ENCODE measurements at regions not wholly inside any gene's neighbourhood (a gene's known extent, or its start where the extent isn't known, plus 50 kb on each side); places are given as distances from the start of the nearest gene placed in this dataset.
A peak's percentile ranks its signal among the peaks of the same experiment; 100 is the strongest.
"Not testable (repeated sequence)": the region's sequence is repeated elsewhere in the genome, so short reads cannot be mapped to it uniquely, and the experiment has no call there.

DNA sequence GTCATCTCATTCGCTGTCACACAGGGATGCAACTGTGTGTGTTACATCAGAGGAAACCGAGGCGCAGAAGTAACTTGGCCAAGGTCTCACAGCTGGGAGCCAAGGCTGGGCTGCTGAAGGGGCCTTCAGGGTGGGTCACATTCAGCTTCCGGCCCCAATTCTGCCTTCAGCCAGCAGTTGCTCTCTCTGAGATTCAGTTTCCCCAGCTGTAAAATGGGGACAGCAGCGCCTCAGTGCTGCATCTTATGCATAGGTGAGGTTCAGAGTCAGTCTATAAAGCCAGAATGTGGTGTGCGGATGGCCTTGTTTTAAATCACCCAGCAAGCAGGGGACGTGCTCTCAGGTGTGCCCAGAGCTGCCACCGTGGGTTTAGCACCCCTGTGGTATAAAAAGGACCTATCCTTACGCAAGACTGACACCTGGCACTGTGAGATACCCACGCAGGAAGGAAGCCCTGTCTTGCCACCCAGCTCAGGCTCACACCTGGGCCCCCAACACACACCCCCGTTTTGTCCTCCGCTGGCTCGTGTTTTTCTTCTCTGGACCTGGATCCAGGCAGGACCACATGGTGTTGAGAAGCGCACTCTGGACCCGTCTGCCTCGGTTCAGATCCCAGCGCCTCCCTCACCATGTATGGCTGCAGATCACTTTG lies 94.6 kb upstream of the GSE1 start:
- H3K36me3 ChIP-seq (ENCODE audit: insufficient read depth, low read length): no peaks in the 10 kb centered on the region
- no peaks in the 10 kb centered on the region for H3K27me3 ChIP-seq (ENCODE audit: insufficient read depth, low read length)
- H3K4me1 ChIP-seq (ENCODE audit: insufficient read depth, low read length): peaks cover 11% of the 10 kb centered on the region
- no peak overlapping the region for H3K9ac ChIP-seq (ENCODE audit: low read depth, low read length)
- no peak overlapping the region for H3K27ac ChIP-seq (ENCODE audit: low read depth, low read length)
- 94% methylated on average over 17 of the region's 17 CpGs for WGBS
- no peak overlapping the region for H3K4me3 ChIP-seq (ENCODE audit: low read length)
- H3K9me3 ChIP-seq (ENCODE audit: insufficient read depth, low read depth, low read length): no peaks in the 10 kb centered on the region

DNA sequence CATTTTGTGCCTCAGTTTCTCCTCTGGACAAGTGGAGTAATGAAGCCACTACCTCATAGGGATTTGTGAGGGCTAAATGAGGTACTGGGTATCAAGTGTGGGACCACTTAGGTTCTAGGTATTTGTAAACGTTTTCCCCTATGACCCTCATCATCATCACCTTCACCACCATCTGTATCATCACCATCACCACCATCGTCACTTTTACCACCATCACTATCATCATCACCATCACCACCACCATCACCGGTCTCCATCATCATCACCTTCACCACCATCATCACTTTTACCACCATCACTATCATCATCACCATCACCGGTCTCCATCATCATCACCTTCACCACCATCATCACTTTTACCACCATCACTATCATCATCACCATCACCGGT lies 94.1 kb upstream of the GSE1 start:
- not testable (repeated sequence) for H3K27ac ChIP-seq (ENCODE audit: low read depth, low read length); H3K9me3 ChIP-seq (ENCODE audit: insufficient read depth, low read depth, low read length); H3K4me3 ChIP-seq (ENCODE audit: low read length); H3K36me3 ChIP-seq (ENCODE audit: insufficient read depth, low read length); H3K9ac ChIP-seq (ENCODE audit: low read depth, low read length); H3K27me3 ChIP-seq (ENCODE audit: insufficient read depth, low read length)
- 59% methylated on average over 3 of the region's 5 CpGs for WGBS
- H3K4me1 ChIP-seq (ENCODE audit: insufficient read depth, low read length): peaks cover 15% of the 10 kb centered on the region

DNA sequence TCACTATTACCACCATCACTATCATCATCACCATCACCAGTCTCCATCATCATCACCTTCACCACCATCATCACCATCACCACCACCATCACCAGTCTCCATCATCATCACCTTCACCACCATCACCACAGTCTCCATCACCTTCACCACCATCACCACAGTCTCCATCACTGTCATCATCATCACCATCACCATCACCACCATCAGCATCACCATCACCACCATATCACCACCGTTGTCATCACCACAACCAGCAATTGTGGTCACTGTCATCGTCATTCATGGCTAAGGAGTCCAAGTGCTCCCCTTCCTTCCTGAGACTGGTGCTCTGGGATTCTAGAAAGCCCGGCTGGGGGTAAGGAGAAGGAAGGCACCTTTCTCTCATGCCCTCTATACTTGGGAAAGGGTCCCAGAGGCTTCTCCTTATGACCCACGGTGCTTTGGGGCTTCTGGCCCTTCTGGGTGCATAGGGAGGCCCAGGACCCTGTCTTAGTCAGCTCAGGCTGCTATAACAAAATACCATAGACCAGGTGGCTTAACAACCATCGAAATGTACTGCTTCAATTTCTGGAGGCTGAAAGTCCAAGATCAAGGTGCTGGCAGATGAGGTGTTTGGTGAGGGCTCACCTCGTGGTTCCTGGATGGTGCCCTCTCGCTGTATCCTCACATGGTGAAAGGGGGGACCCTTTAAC lies 93.4 kb upstream of the GSE1 start:
- Histone ChIP-seq H3K4me3 (ENCODE audit: low read length) (no peak overlapping the region), H3K9me3 (ENCODE audit: insufficient read depth, low read depth, low read length) (no peaks in the 10 kb centered on the region), H3K36me3 (ENCODE audit: insufficient read depth, low read length) (no peaks in the 10 kb centered on the region), H3K4me1 (ENCODE audit: insufficient read depth, low read length) (peaks cover 16% of the 10 kb centered on the region), H3K27me3 (ENCODE audit: insufficient read depth, low read length) (no peaks in the 10 kb centered on the region), H3K9ac (ENCODE audit: low read depth, low read length) (no peak overlapping the region), H3K27ac (ENCODE audit: low read depth, low read length) (no peak overlapping the region)
- 95% methylated on average over 7 of the region's 7 CpGs for WGBS

DNA sequence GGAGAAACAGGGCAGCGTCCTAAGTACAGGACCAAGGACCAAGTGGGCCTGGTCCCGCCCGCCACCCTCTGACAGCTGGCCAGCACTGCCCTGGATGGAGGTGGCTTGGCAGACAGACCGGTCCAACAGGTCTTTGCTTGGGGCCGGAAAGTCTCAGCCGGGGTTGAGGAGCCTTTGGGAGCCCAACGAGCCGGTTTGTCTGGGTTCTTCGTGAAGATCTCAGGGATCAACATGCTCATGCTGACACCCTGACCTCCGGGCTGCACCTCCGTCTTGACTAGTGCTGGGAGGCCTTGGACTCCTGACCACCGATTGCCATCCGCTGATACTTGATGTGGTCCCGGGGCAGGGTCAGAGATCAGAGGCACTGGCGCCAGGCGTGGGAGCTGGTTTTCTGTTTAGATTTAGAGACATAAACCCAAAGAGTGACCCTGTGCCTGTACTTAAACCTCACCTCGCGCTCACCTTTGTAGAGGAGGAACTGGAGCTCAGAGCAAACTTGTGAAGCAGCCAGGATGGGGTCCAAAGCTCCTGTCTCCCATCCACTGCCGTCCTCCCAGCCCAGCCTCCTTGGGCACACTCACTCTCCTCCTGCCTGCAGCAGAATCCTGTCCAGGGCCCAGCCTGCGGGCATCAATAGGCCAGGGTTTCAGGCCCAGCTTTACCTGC lies 92.1 kb upstream of the GSE1 start:
- 95% methylated on average over 20 of the region's 20 CpGs for WGBS

DNA sequence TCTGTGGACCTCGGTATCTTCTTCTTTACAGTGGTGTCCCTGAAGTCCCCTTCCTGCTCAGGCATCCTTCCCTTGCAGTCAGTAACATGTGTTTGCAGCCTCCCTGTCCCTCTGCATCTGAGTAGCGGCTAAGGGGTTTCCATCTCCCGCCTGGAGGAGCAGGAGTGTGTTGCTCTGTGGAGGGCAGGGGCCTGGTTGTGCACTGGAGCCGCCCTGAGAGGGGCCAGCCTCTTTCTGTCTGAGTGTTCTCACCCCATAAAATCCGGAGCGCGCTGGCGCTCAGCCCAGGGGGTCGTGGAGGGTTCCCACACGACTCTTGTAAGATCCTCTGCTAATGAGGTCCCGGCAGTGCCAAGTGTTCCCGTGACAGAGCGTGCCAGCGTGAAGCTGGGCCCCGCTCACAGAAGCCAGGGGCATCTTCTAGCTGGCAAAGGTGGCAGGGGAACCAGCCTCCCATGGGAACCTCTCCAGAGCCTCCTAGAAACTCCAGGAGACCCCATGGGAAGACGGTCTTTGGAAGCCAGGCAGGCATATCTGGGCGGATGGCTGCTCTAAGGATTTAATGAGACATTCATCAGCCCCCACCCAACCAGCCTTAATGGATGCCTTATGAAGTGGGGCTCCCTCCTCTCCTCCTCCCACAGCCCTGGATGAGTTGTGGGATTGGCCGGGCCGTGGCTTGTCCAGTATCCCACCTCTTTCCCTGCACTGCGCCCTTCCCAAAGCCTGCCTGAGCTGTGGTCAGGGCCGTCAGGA lies 91.4 kb upstream of the GSE1 start:
- no peaks in the 10 kb centered on the region for H3K9me3 ChIP-seq (ENCODE audit: insufficient read depth, low read depth, low read length)
- no peak overlapping the region for H3K4me3 ChIP-seq (ENCODE audit: low read length)
- WGBS: 94% methylated on average over 21 of the region's 21 CpGs
- peaks cover 15% of the 10 kb centered on the region for H3K4me1 ChIP-seq (ENCODE audit: insufficient read depth, low read length)
- H3K36me3 ChIP-seq (ENCODE audit: insufficient read depth, low read length): no peaks in the 10 kb centered on the region
- no peak overlapping the region for H3K9ac ChIP-seq (ENCODE audit: low read depth, low read length)
- no peaks in the 10 kb centered on the region for H3K27me3 ChIP-seq (ENCODE audit: insufficient read depth, low read length)
- no peak overlapping the region for H3K27ac ChIP-seq (ENCODE audit: low read depth, low read length)

More for the DNA sequence above, 92.1 kb upstream of the GSE1 start:
- Histone ChIP-seq H3K27ac (ENCODE audit: low read depth, low read length) (no peak overlapping the region), H3K9ac (ENCODE audit: low read depth, low read length) (no peak overlapping the region), H3K9me3 (ENCODE audit: insufficient read depth, low read depth, low read length) (no peaks in the 10 kb centered on the region), H3K36me3 (ENCODE audit: insufficient read depth, low read length) (no peaks in the 10 kb centered on the region), H3K27me3 (ENCODE audit: insufficient read depth, low read length) (no peaks in the 10 kb centered on the region), H3K4me1 (ENCODE audit: insufficient read depth, low read length) (peaks cover 15% of the 10 kb centered on the region), H3K4me3 (ENCODE audit: low read length) (no peak overlapping the region)

DNA sequence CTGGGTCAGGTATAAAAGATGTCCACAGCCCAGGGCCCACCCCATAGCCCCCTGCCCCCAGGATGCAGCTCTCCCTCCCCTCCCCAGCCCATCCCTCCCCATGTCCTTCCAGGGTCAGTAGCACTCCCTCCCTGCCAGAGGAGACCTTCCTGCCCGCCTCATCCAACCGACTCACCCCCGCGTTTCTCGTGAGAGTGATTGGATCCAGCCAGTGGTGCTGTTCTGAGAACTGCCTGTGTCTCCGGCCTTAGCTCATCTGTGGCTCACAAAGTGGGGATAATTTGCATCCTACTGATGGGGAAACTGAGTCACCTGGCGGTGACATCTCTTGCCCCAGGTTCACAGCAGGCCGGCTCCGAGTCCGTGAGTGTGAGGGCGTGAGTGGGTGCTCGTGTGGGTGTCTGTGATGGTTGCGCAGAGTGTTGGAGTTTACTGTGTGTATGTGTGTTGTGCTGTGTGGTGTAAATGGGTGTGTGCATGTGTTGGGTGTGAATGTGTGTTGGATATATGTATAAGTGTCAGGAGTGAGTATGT lies 90.7 kb upstream of the GSE1 start:
- no peak overlapping the region for H3K27ac ChIP-seq (ENCODE audit: low read depth, low read length)
- no peak overlapping the region for H3K9ac ChIP-seq (ENCODE audit: low read depth, low read length)
- H3K9me3 ChIP-seq (ENCODE audit: insufficient read depth, low read depth, low read length): no peaks in the 10 kb centered on the region
- WGBS: 91% methylated on average over 13 of the region's 13 CpGs
- peaks cover 15% of the 10 kb centered on the region for H3K4me1 ChIP-seq (ENCODE audit: insufficient read depth, low read length)
- no peaks in the 10 kb centered on the region for H3K27me3 ChIP-seq (ENCODE audit: insufficient read depth, low read length)
- H3K36me3 ChIP-seq (ENCODE audit: insufficient read depth, low read length): no peaks in the 10 kb centered on the region
- H3K4me3 ChIP-seq (ENCODE audit: low read length): no peak overlapping the region

DNA sequence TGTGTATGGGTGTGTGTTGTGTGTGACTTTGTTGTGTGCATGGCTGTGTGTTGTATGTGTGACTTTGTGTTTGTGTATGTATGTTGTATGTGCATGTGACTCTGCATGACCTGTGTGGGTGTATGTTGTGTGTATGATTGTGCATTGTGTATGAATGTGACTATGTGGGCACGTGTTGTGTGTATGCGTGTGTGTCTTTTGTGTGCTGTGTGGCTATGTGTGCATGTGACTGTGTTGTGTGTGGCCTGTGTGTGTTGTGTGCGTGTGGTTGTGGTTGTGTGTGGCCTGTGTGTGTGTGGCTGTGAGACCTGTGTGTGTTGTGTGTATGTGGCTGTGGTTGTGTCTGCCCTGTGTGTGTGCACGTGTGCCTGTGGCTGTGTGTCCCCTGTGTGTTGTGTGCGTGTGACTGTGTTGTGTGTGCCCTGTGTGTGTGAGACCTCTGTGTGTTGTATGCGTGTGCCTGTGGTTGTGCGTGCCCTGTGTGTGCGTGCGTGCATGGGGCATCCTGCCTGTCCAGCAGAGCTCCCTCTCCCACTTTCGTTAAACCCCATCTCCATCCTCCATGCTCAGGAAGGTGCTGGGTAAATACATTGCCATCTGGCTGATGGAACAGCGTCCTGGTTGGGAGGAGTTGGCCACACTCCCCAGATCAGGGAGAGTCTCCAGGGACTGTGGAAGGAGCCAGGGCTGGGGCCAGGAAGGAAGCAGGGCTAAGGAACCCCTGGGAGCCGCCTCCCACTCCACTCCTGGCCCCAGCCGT lies 90.1 kb upstream of the GSE1 start:
- H3K4me1 ChIP-seq (ENCODE audit: insufficient read depth, low read length): peaks cover 15% of the 10 kb centered on the region
- H3K36me3 ChIP-seq (ENCODE audit: insufficient read depth, low read length): no peaks in the 10 kb centered on the region
- H3K27ac ChIP-seq (ENCODE audit: low read depth, low read length): no peak overlapping the region; the same call in 1 of the 2 replicates
- WGBS: 80% methylated on average over 9 of the region's 13 CpGs
- peak overlapping the region; percentile 7; the same call in 1 of the 2 replicates for H3K9ac ChIP-seq (ENCODE audit: low read depth, low read length)
- no peaks in the 10 kb centered on the region for H3K9me3 ChIP-seq (ENCODE audit: insufficient read depth, low read depth, low read length)
- no peak overlapping the region for H3K4me3 ChIP-seq (ENCODE audit: low read length)
- H3K27me3 ChIP-seq (ENCODE audit: insufficient read depth, low read length): no peaks in the 10 kb centered on the region

DNA sequence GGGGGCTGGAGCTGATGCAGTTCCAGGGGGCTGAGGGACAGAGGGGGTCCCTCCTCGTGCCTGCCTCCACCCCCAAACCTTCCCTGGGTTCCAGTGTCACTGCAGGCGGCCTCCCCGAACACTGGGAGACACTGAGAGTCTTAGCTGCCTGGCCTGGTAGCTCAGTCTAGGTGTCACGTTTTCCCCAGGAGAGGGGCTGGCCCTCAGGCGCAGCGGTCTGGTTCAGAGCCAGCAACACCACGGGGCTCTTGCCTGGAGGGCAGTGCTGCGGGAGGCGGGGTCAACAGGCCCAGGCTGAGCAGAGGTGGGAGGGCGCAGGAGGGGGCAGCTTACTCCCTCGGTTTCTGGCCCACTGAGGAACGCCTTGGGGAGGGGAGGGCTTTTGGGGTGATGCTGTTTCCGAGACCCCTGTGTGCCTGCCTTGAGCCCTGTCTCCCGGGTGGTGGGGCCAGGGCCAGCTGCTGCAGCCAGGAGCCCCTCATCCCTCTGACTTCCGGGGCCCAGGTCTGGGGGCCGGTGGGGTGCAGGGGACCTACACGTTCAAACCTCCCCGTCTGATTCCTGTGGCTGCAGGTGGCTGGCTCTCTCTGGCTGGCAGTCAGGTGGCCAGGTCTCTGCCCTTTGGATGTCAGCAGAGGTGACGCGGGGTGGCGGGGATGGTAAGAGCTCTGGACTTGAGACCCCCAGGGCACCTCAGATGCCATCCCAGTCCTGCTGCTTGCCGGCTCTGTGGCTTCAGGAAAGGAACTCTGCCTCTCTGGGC lies 89.3 kb upstream of the GSE1 start:
- WGBS: 51% methylated on average over 22 of the region's 22 CpGs
- peaks cover 15% of the 10 kb centered on the region for H3K4me1 ChIP-seq (ENCODE audit: insufficient read depth, low read length)
- H3K9ac ChIP-seq (ENCODE audit: low read depth, low read length): peak overlapping the region; percentile 7; the same call in 1 of the 2 replicates
- H3K4me3 ChIP-seq (ENCODE audit: low read length): no peak overlapping the region
- H3K27ac ChIP-seq (ENCODE audit: low read depth, low read length): no peak overlapping the region; the same call in 1 of the 2 replicates
- no peaks in the 10 kb centered on the region for H3K9me3 ChIP-seq (ENCODE audit: insufficient read depth, low read depth, low read length)
- no peaks in the 10 kb centered on the region for H3K36me3 ChIP-seq (ENCODE audit: insufficient read depth, low read length)
- no peaks in the 10 kb centered on the region for H3K27me3 ChIP-seq (ENCODE audit: insufficient read depth, low read length)

DNA sequence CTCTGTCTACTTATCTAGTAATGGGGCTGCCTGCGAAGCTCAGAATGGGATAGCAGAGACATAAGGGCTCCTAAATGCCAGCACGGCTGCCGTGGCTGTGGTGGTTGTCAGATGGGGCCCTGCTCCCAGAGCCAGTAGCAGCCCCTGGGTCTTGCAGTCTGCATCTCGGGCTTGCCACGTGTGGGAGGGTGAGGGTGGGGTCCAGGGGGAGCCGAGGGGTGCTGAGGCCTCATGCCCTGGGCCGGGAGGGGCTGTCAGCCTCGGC lies 88.8 kb upstream of the GSE1 start:
- peaks cover 15% of the 10 kb centered on the region for H3K4me1 ChIP-seq (ENCODE audit: insufficient read depth, low read length)
- no peaks in the 10 kb centered on the region for H3K9me3 ChIP-seq (ENCODE audit: insufficient read depth, low read depth, low read length)
- 81% methylated on average over 8 of the region's 8 CpGs for WGBS
- peak overlapping the region; percentile 12; the same call in 1 of the 2 replicates for H3K27ac ChIP-seq (ENCODE audit: low read depth, low read length)
- no peak overlapping the region for H3K9ac ChIP-seq (ENCODE audit: low read depth, low read length)
- H3K4me3 ChIP-seq (ENCODE audit: low read length): no peak overlapping the region
- no peaks in the 10 kb centered on the region for H3K27me3 ChIP-seq (ENCODE audit: insufficient read depth, low read length)
- no peaks in the 10 kb centered on the region for H3K36me3 ChIP-seq (ENCODE audit: insufficient read depth, low read length)
